Body of pancreas (tissue), 4 donors: ENCODE measurements at regions not wholly inside any gene's neighbourhood (a gene's known extent, or its start where the extent isn't known, plus 50 kb on each side); places are given as distances from the start of the nearest gene placed in this dataset.

Experiments
- ATAC-seq: fragments of 150-250 bp; one replicate; pipeline ENCODE4 v1.9.1; 2016
- DNase-seq, 4 donors: peaks; one replicate each; pipeline ENCODE4 v3.0.0-alpha.2; 2019
- H3K27ac ChIP-seq, 4 donors: fragments of 200-600 bp; sonication (generic); 1 replicate in 3 of 4; 2 replicates in 1 of 4; pipeline versions ENCODE4 v1.5.1 to v1.6.1; 2016 to 2019; ENCODE audit warnings: mild to moderate bottlenecking in 1 of 4, mixed read lengths in 1 of 4, moderate library complexity in 1 of 4
- H3K27me3 ChIP-seq, 2 donors: fragments of 200-600 bp; sonication (generic); one replicate each; pipeline ENCODE4 v1.6.0; 2016; ENCODE audit warnings: mild to moderate bottlenecking in 1 of 2
- H3K36me3 ChIP-seq, 2 donors: fragments of 200-600 bp; sonication (generic); replicated peaks in 1 of 2; 2 replicates each; pipeline ENCODE4 v1.5.1; 2016; ENCODE audit warnings: low read depth in 2 of 2; ENCODE audit not compliant: insufficient read depth in 1 of 2
- H3K4me1 ChIP-seq: fragments of 200-600 bp; sonication (generic); one replicate; pipeline ENCODE4 v1.6.0; 2016
- H3K4me3 ChIP-seq, 2 donors: fragments of 200-600 bp; sonication (generic); 1 replicate in 1 of 2; 2 replicates in 1 of 2; pipeline ENCODE4 v1.5.1; 2016 to 2019
- H3K9me3 ChIP-seq, 3 donors: fragments of 200-600 bp; sonication (generic); 1 replicate in 2 of 3; 2 replicates in 1 of 3; pipeline ENCODE4 v1.5.1; 2016
- CTCF ChIP-seq, 7 experiments: fragments of 450-650 bp in 4 of 7; fragments of 200-600 bp in 3 of 7; sonication (generic) in 3 of 7; IDR thresholded peaks; one replicate each; pipeline ENCODE4 v1.5.1; 2016 to 2019; ENCODE audit warnings: antibody characterized with exemption in 7 of 7
- POLR2A ChIP-seq, 3 donors: fragments of 450-650 bp; IDR thresholded peaks; one replicate each; pipeline ENCODE4 v1.6.1; 2016; ENCODE audit warnings: antibody characterized with exemption in 3 of 3, mild to moderate bottlenecking in 2 of 3
- WGBS, 2 donors: methylation state at CpG; one replicate each; pipeline ENCODE4 v1.1.5; 2017; 5-methylcytosine and 5-hydroxymethylcytosine counted together
- intact Hi-C: fragments of 100-400 bp; cut with DNase I; formaldehyde crosslinking; loops from one replicate; pipeline ENCODE4 v1.15.1; 2023

GRCh38 chr16:86091976-86092375 lies 193.0 kb downstream of the IRF8 start:
- H3K4me1 ChIP-seq, result no peaks in the 10 kb centered on the region
- no peaks in the 10 kb centered on the region for H3K27me3 ChIP-seq
- no peak for TF ChIP-seq POLR2A (IDR thresholded peaks at IDR 0.05)
- no peak for TF ChIP-seq CTCF (IDR thresholded peaks at IDR 0.05)
- H3K36me3 ChIP-seq, result no peaks in the 10 kb centered on the region
- H3K9me3 ChIP-seq, result no peaks in the 10 kb centered on the region
- DNase-seq, result no peak
- no peak overlapping the region for H3K4me3 ChIP-seq
- 81 to 90% methylated on average over 7 of the region's 7 CpGs for WGBS, 2 donors
- H3K27ac ChIP-seq, result no peak overlapping the region
- intact Hi-C loops, result no loop called here
- no peak for ATAC-seq

GRCh38 chr16:86092586-86093480 lies 193.9 kb downstream of the IRF8 start:
- DNase-seq (no peak), ATAC-seq (no peak)
- H3K36me3 ChIP-seq, result no peaks in the 10 kb centered on the region
- no peaks in the 10 kb centered on the region for H3K27me3 ChIP-seq
- intact Hi-C loops, result no loop called here
- WGBS, 2 donors, result 84 to 88% methylated on average over 26 to 27 of the region's 27 CpGs
- no peak for TF ChIP-seq CTCF (IDR thresholded peaks at IDR 0.05)
- no peak for TF ChIP-seq POLR2A (IDR thresholded peaks at IDR 0.05)
- no peaks in the 10 kb centered on the region for H3K4me1 ChIP-seq
- no peak overlapping the region for H3K27ac ChIP-seq
- H3K9me3 ChIP-seq, result no peaks in the 10 kb centered on the region
- H3K4me3 ChIP-seq, result no peak overlapping the region

GRCh38 chr16:86093801-86094750 lies 195.1 kb downstream of the IRF8 start:
- Histone ChIP-seq H3K4me1 (no peaks in the 10 kb centered on the region), H3K4me3 (no peak overlapping the region), H3K36me3 (no peaks in the 10 kb centered on the region), H3K27ac (no peak overlapping the region), H3K27me3 (no peaks in the 10 kb centered on the region), H3K9me3 (no peaks in the 10 kb centered on the region)
- intact Hi-C loops, result no loop called here
- no peak for TF ChIP-seq POLR2A (IDR thresholded peaks at IDR 0.05)
- no peak for TF ChIP-seq CTCF (IDR thresholded peaks at IDR 0.05)
- DNase-seq (no peak), ATAC-seq (no peak)
- 64 to 84% methylated on average over 8 to 14 of the region's 14 CpGs for WGBS, 2 donors

- intact Hi-C loops, result no loop called here
- TF ChIP-seq CTCF (IDR thresholded peaks at IDR 0.05), result no peak
- TF ChIP-seq POLR2A (IDR thresholded peaks at IDR 0.05), result no peak
- Histone ChIP-seq H3K9me3 (no peaks in the 10 kb centered on the region), H3K27ac (no peak overlapping the region), H3K4me3 (no peak overlapping the region), H3K36me3 (no peaks in the 10 kb centered on the region), H3K27me3 (no peaks in the 10 kb centered on the region), H3K4me1 (no peaks in the 10 kb centered on the region)
- no peak for ATAC-seq
- no peak for DNase-seq
- WGBS, 2 donors, result 73 to 89% methylated on average over 10 to 15 of the region's 15 CpGs
These were observed 196.3 kb downstream of the IRF8 start for GRCh38 chr16:86095131-86095752.
